ENCODE measurements at regions not wholly inside any gene's neighbourhood (a gene's known extent, or its start where the extent isn't known, plus 50 kb on each side); places are given as distances from the start of the nearest gene placed in this dataset.
"Not testable (repeated sequence)": the region's sequence is repeated elsewhere in the genome, so short reads cannot be mapped to it uniquely, and the experiment has no call there.

- Histone ChIP-seq H3K27me3 (ENCODE audit: insufficient read depth, low read length) (no peaks in the 10 kb centered on the region), H2AFZ (ENCODE audit: low read length, unreplicated experiment) (no peak overlapping the region), H3K79me2 (ENCODE audit: control insufficient read depth, insufficient read depth, low read length, unreplicated experiment) (no peaks in the 10 kb centered on the region), H3K4me3 (ENCODE audit: low read depth, low read length) (no peak overlapping the region), H3K36me3 (ENCODE audit: insufficient read depth, low read length) (no peaks in the 10 kb centered on the region), H3K4me1 (ENCODE audit: control insufficient read depth, insufficient read depth, low read length, unreplicated experiment) (no peaks in the 10 kb centered on the region), H3K27ac (ENCODE audit: low read depth, low read length) (no peak overlapping the region)
Measured at GRCh38 chrX:10983526-10983925, 127.6 kb upstream of the HCCS start.

GRCh38 chrX:10984213-10984612 lies 126.9 kb upstream of the HCCS start:
- Histone ChIP-seq H3K4me3 (ENCODE audit: low read depth, low read length) (no peak overlapping the region), H2AFZ (ENCODE audit: low read length, unreplicated experiment) (no peak overlapping the region), H3K79me2 (ENCODE audit: control insufficient read depth, insufficient read depth, low read length, unreplicated experiment) (no peaks in the 10 kb centered on the region), H3K27me3 (ENCODE audit: insufficient read depth, low read length) (no peaks in the 10 kb centered on the region), H3K4me1 (ENCODE audit: control insufficient read depth, insufficient read depth, low read length, unreplicated experiment) (no peaks in the 10 kb centered on the region), H3K27ac (ENCODE audit: low read depth, low read length) (no peak overlapping the region), H3K36me3 (ENCODE audit: insufficient read depth, low read length) (no peaks in the 10 kb centered on the region)

GRCh38 chrX:10986616-10987015 lies 124.5 kb upstream of the HCCS start:
- Histone ChIP-seq H3K27ac (ENCODE audit: low read depth, low read length) (no peak overlapping the region), H3K79me2 (ENCODE audit: control insufficient read depth, insufficient read depth, low read length, unreplicated experiment) (no peaks in the 10 kb centered on the region), H3K36me3 (ENCODE audit: insufficient read depth, low read length) (no peaks in the 10 kb centered on the region), H3K4me1 (ENCODE audit: control insufficient read depth, insufficient read depth, low read length, unreplicated experiment) (no peaks in the 10 kb centered on the region), H2AFZ (ENCODE audit: low read length, unreplicated experiment) (no peak overlapping the region), H3K27me3 (ENCODE audit: insufficient read depth, low read length) (no peaks in the 10 kb centered on the region), H3K4me3 (ENCODE audit: low read depth, low read length) (no peak overlapping the region)

DNA sequence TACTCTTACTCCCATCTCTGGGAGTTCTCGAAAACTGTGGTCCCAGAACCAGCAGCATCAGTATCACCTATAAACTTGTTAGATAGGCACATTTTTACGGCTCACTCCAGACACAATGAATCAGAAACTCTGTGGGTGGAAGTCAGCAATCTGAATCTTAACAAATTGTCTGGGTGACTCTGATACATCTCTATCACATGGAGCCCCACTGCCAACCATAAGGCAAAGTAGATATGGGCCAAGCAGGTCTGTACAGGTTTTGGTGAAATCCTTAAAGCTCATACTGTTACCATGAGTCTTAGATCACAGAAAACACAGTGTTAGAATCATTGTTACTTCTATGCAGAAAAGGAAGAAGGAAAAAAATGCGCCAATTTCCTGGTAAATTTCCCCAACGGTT lies 122.5 kb upstream of the HCCS start:
- H3K27ac ChIP-seq (ENCODE audit: low read depth, low read length): no peak overlapping the region
- no peaks in the 10 kb centered on the region for H3K36me3 ChIP-seq (ENCODE audit: insufficient read depth, low read length)
- no peak overlapping the region for H3K4me3 ChIP-seq (ENCODE audit: low read depth, low read length)
- H3K79me2 ChIP-seq (ENCODE audit: control insufficient read depth, insufficient read depth, low read length, unreplicated experiment): no peaks in the 10 kb centered on the region
- H2AFZ ChIP-seq (ENCODE audit: low read length, unreplicated experiment): no peak overlapping the region
- no peaks in the 10 kb centered on the region for H3K27me3 ChIP-seq (ENCODE audit: insufficient read depth, low read length)
- H3K4me1 ChIP-seq (ENCODE audit: control insufficient read depth, insufficient read depth, low read length, unreplicated experiment): no peaks in the 10 kb centered on the region

DNA sequence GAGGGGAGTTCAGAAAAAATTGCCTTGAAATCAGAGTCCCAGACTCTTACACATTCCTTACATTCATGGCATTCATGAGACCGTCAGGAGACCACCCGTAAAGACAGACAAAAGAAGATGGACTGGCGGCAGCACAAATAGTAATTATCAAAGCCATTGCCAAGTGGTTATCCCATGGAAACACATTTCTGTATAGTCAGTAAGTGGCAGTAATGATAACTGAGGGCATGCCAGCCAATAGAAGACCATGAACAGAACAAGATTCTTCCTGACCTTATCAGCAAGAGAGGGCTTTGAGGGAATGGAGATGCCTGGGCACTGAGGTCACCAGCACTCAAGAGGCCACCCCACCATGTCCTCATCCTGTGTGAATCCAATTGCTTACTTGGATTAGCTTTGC lies 121.7 kb upstream of the HCCS start:
- no peak overlapping the region for H2AFZ ChIP-seq (ENCODE audit: low read length, unreplicated experiment)
- H3K27ac ChIP-seq (ENCODE audit: low read depth, low read length): no peak overlapping the region

DNA sequence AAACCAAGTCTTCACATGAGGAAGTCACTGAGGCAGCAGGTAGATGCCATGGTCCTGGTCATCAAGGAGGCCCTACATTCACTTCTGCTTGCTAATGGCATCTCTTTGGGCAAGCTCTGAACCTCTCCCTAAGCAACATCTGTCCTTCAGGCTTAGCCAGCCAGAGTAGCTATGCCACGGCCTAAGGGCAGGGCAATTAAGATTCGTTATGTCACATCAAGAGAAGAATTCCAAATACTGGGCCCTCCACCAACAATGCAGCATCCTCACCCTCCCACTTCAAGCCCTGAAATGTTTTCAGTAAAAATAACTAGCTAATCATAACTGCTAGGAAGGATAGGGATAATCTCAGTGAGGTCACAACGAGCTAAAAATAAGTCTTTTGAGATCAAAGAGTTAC lies 120.7 kb upstream of the HCCS start:
- Histone ChIP-seq H3K4me3 (ENCODE audit: low read depth, low read length) (no peak overlapping the region), H3K4me1 (ENCODE audit: control insufficient read depth, insufficient read depth, low read length, unreplicated experiment) (no peaks in the 10 kb centered on the region), H3K27ac (ENCODE audit: low read depth, low read length) (no peak overlapping the region), H3K79me2 (ENCODE audit: control insufficient read depth, insufficient read depth, low read length, unreplicated experiment) (no peaks in the 10 kb centered on the region), H2AFZ (ENCODE audit: low read length, unreplicated experiment) (no peak overlapping the region), H3K27me3 (ENCODE audit: insufficient read depth, low read length) (no peaks in the 10 kb centered on the region), H3K36me3 (ENCODE audit: insufficient read depth, low read length) (no peaks in the 10 kb centered on the region)

More for the DNA sequence above, 121.7 kb upstream of the HCCS start:
- H3K27me3 ChIP-seq (ENCODE audit: insufficient read depth, low read length): no peaks in the 10 kb centered on the region
- no peaks in the 10 kb centered on the region for H3K4me1 ChIP-seq (ENCODE audit: control insufficient read depth, insufficient read depth, low read length, unreplicated experiment)
- H3K4me3 ChIP-seq (ENCODE audit: low read depth, low read length): no peak overlapping the region
- H3K36me3 ChIP-seq (ENCODE audit: insufficient read depth, low read length): no peaks in the 10 kb centered on the region
- no peaks in the 10 kb centered on the region for H3K79me2 ChIP-seq (ENCODE audit: control insufficient read depth, insufficient read depth, low read length, unreplicated experiment)

DNA sequence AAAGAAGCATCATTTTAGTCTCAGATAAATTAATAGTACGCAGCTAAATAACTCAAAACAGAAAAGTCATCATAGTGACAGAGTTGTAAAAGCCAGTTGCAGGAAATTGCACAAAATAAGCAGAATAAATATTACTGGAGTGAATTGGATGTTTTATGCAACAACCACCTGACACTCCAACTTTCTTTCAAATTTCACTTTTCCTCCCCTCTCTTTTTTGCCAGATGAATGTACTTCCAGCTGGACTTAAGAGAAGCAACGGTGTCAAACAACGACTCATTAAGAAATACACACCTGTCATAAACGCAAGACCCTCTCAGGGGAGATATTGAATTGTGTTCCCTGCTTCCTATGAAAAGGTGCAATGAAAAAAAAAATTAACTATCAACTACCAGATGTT lies 120.2 kb upstream of the HCCS start:
- Histone ChIP-seq H3K79me2 (ENCODE audit: control insufficient read depth, insufficient read depth, low read length, unreplicated experiment) (no peaks in the 10 kb centered on the region), H3K27me3 (ENCODE audit: insufficient read depth, low read length) (no peaks in the 10 kb centered on the region), H3K4me1 (ENCODE audit: control insufficient read depth, insufficient read depth, low read length, unreplicated experiment) (no peaks in the 10 kb centered on the region), H2AFZ (ENCODE audit: low read length, unreplicated experiment) (no peak overlapping the region), H3K4me3 (ENCODE audit: low read depth, low read length) (no peak overlapping the region), H3K27ac (ENCODE audit: low read depth, low read length) (no peak overlapping the region), H3K36me3 (ENCODE audit: insufficient read depth, low read length) (no peaks in the 10 kb centered on the region)

- no peaks in the 10 kb centered on the region for H3K79me2 ChIP-seq (ENCODE audit: control insufficient read depth, insufficient read depth, low read length, unreplicated experiment)
- H3K27me3 ChIP-seq (ENCODE audit: insufficient read depth, low read length): no peaks in the 10 kb centered on the region
- H3K27ac ChIP-seq (ENCODE audit: low read depth, low read length): no peak overlapping the region
- H3K4me3 ChIP-seq (ENCODE audit: low read depth, low read length): no peak overlapping the region
- H3K4me1 ChIP-seq (ENCODE audit: control insufficient read depth, insufficient read depth, low read length, unreplicated experiment): no peaks in the 10 kb centered on the region
- H2AFZ ChIP-seq (ENCODE audit: low read length, unreplicated experiment): no peak overlapping the region
- H3K36me3 ChIP-seq (ENCODE audit: insufficient read depth, low read length): no peaks in the 10 kb centered on the region
Measured at GRCh38 chrX:10992110-10992509, 119.0 kb upstream of the HCCS start.

- H2AFZ ChIP-seq (ENCODE audit: low read length, unreplicated experiment); H3K27ac ChIP-seq (ENCODE audit: low read depth, low read length); H3K36me3 ChIP-seq (ENCODE audit: insufficient read depth, low read length); H3K79me2 ChIP-seq (ENCODE audit: control insufficient read depth, insufficient read depth, low read length, unreplicated experiment); H3K27me3 ChIP-seq (ENCODE audit: insufficient read depth, low read length); H3K4me3 ChIP-seq (ENCODE audit: low read depth, low read length): not testable (repeated sequence)
- H3K4me1 ChIP-seq (ENCODE audit: control insufficient read depth, insufficient read depth, low read length, unreplicated experiment): peaks cover 10% of the 10 kb centered on the region
Measured at GRCh38 chrX:11007076-11007475, 104.1 kb upstream of the HCCS start.

DNA sequence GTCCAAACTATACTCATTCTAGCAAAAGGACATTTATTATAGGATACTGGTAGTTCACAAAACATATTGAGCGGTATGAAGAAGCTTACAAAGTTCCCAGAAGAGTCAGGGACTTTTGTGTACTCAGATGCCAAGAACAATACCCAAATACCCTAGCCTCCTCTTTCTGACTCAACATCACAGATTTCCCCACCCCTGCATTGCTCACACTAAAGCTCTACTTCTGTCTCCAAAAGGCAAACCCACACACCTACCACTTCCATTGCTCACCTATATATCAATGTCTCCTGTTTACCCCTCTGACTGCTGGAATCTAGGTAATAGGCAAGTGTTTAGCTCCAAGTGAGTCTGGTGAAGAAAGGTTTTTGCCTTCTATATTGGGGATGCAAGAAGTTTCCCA lies 100.7 kb upstream of the HCCS start:
- Histone ChIP-seq H3K27me3 (ENCODE audit: insufficient read depth, low read length) (no peaks in the 10 kb centered on the region), H3K27ac (ENCODE audit: low read depth, low read length) (no peak overlapping the region), H3K36me3 (ENCODE audit: insufficient read depth, low read length) (no peaks in the 10 kb centered on the region), H3K4me3 (ENCODE audit: low read depth, low read length) (no peak overlapping the region), H3K79me2 (ENCODE audit: control insufficient read depth, insufficient read depth, low read length, unreplicated experiment) (no peaks in the 10 kb centered on the region), H3K4me1 (ENCODE audit: control insufficient read depth, insufficient read depth, low read length, unreplicated experiment) (peaks cover 10% of the 10 kb centered on the region), H2AFZ (ENCODE audit: low read length, unreplicated experiment) (no peak overlapping the region)

DNA sequence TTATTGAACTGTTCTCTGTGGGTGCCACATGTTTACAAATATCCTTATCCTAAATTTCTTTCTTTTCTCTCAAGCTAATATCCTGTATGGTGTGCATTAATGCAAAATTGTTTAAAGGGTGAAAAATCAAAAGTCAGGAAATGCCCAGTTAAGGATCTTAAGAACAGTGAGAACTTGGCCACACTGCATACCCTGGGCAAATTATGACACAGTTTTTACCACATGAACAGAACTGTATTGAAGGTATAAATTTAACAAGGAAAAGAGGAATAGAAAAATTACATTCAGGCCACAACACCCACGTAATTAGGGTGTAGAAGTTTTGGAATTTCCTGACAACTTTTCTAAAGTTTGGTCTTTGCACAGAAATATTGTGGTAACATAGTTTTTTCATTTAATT lies 94.4 kb upstream of the HCCS start:
- Histone ChIP-seq H3K4me3 (ENCODE audit: low read depth, low read length) (peak overlapping the region; percentile 60; the same call in 1 of the 2 replicates), H3K36me3 (ENCODE audit: insufficient read depth, low read length) (no peaks in the 10 kb centered on the region), H3K4me1 (ENCODE audit: control insufficient read depth, insufficient read depth, low read length, unreplicated experiment) (peaks cover 8% of the 10 kb centered on the region), H3K27me3 (ENCODE audit: insufficient read depth, low read length) (no peaks in the 10 kb centered on the region), H3K27ac (ENCODE audit: low read depth, low read length) (no peak overlapping the region), H2AFZ (ENCODE audit: low read length, unreplicated experiment) (peak overlapping the region; percentile 75), H3K79me2 (ENCODE audit: control insufficient read depth, insufficient read depth, low read length, unreplicated experiment) (no peaks in the 10 kb centered on the region)

- not testable (repeated sequence) for H3K4me1 ChIP-seq (ENCODE audit: control insufficient read depth, insufficient read depth, low read length, unreplicated experiment); H3K4me3 ChIP-seq (ENCODE audit: low read depth, low read length); H3K27ac ChIP-seq (ENCODE audit: low read depth, low read length); H2AFZ ChIP-seq (ENCODE audit: low read length, unreplicated experiment); H3K36me3 ChIP-seq (ENCODE audit: insufficient read depth, low read length); H3K79me2 ChIP-seq (ENCODE audit: control insufficient read depth, insufficient read depth, low read length, unreplicated experiment); H3K27me3 ChIP-seq (ENCODE audit: insufficient read depth, low read length)
Measured at GRCh38 chrX:11022588-11022987, 88.5 kb upstream of the HCCS start.
